DMS79 (cell line): ENCODE measurements at regions not wholly inside any gene's neighbourhood (a gene's known extent, or its start where the extent isn't known, plus 50 kb on each side); places are given as distances from the start of the nearest gene placed in this dataset.

Source experiments
- DNase-seq: peaks from one replicate; lab custom pipeline; 2025; lab: John Stamatoyannopoulos, UW

- DNase-seq: no peak
Measured at GRCh38 chr3:44092497-44092896, 149.2 kb upstream of the TOPAZ1 start.

GRCh38 chr3:44093531-44093930 lies 148.2 kb upstream of the TOPAZ1 start:
- DNase-seq: no peak

- no peak for DNase-seq
Measured at GRCh38 chr3:44098656-44099415, 142.8 kb upstream of the TOPAZ1 start.

DNA sequence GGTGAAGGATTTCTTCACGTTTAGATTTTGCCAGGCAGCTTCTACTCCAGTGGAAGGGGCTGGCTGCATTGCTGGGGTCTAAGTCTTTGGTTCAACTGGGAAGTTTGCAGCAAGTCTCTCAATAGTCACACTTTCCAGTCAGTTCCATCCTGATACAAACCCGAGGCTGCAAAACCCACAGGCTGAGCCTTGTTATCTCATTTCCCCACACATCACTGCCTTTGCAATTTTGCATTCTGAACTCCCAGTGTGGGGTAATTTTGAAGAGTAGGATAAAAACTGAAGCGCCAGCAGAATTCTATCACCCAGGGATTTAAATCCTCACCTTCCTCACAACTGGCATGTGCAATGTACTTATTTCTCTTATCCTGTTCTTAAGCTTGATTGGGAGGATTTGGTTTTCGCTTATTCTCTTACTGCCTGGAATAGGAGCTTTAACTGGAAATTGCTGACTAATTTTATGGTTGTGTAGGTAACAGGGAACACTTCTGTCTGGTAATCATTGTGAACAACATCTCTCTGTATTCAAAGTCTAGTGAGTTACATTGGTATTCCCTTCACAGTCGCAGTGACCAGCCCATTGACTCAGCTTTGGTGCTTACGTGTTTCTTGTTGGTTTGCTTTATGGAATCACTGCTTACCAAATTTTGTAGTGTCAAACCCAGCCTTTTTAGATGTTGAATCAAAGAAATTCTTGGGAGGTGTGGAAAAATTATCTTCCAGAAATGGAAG lies 142.0 kb upstream of the TOPAZ1 start:
- DNase-seq: no peak

GRCh38 chr3:44100298-44100695 lies 141.4 kb upstream of the TOPAZ1 start:
- DNase-seq: no peak

DNA sequence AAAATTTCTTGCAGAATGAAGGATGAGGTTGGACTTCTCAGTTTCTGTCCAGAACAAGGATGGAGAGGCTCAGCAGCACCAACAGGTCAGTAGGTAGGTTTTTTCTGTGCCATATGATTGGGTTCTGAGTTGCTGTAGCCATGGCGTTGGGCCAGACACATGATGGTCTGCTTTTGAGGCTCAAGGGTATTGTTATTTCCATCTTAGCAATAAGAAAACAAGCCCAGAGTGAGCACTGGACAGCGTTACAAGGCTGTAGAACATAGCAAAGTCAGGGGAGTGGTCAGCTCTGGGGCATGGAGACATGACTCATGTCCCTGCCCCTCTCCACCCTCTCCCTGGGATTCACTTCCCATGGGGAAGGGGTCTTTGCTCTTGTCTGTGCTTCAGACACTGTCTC lies 137.6 kb upstream of the TOPAZ1 start:
- no peak for DNase-seq

- no peak for DNase-seq
Measured at GRCh38 chr3:44104668-44105321, 136.9 kb upstream of the TOPAZ1 start.

DNA sequence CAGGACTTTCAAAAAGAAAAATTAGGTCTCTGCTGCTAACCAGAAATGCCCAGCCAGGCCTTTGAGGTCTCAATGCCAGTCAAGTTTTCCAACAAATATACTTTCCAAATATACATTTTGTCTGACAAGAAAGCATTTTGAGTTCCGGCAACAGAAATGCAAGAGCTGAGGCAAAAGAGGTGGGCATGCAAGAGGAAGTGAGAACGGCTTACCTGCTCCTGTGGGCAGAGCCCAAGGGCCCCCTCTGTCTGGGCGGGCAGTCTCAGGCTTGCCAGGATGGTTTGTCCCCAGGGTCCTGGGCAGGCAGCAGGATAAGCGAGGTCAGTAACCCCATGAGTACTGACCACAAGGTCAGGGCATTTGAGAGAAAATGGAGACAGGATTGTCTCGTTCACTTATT lies 136.1 kb upstream of the TOPAZ1 start:
- DNase-seq: no peak

DNA sequence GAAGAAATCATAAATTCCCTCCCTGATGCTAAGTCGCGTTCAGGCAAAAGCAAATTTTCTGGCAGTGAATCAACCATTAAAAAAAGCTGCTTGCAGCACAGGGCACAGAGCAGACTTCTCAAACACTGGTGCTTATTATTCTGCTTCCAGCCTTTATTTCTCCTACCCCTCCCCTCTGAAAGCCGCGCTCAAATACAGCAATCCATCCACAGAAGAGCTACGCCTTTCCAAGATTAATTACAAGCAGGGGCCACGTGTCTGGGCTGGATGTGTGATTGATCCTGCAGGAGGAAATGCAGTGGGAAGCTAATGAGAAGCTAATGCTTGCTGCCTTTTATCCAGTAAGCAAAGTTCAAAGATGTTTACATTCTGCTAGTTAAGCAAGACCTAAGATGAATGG lies 134.9 kb upstream of the TOPAZ1 start:
- DNase-seq: no peak

GRCh38 chr3:44108481-44108880 lies 133.2 kb upstream of the TOPAZ1 start:
- no peak for DNase-seq

- peak; percentile 56 for DNase-seq
Measured at GRCh38 chr3:44109771-44110361, 131.8 kb upstream of the TOPAZ1 start.

- DNase-seq: no peak
Measured at GRCh38 chr3:44110648-44111047, 131.0 kb upstream of the TOPAZ1 start.

- no peak for DNase-seq
Measured at GRCh38 chr3:44111482-44111881, 130.2 kb upstream of the TOPAZ1 start.

DNA sequence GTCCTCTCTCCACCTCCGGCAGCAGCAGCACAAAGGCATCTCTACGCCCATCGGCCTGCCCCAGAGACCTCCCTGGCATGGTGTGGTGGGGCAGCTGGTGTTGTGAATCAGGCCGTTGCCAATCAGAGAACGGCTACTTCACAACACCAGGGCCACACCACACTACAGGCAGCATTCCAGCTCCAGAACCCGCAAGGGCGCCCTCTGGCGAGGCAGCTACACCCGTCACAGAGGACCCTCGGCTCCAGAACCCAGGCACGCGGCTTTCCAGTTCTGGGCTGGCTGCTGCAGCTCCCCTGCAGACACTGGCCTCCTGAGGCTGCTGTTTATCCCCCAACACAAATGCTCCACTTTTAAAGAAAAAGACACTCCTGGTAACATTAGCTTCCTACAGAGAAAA lies 127.5 kb upstream of the TOPAZ1 start:
- DNase-seq: no peak

GRCh38 chr3:44117239-44117638 lies 124.4 kb upstream of the TOPAZ1 start:
- DNase-seq: no peak

GRCh38 chr3:44117736-44118135 lies 124.0 kb upstream of the TOPAZ1 start:
- no peak for DNase-seq

- no peak for DNase-seq
Measured at GRCh38 chr3:44120721-44121582, 120.7 kb upstream of the TOPAZ1 start.

- DNase-seq: no peak
Measured at GRCh38 chr3:44125246-44125645, 116.4 kb upstream of the TOPAZ1 start.

GRCh38 chr3:44125882-44126281 lies 115.8 kb upstream of the TOPAZ1 start:
- DNase-seq: no peak

DNA sequence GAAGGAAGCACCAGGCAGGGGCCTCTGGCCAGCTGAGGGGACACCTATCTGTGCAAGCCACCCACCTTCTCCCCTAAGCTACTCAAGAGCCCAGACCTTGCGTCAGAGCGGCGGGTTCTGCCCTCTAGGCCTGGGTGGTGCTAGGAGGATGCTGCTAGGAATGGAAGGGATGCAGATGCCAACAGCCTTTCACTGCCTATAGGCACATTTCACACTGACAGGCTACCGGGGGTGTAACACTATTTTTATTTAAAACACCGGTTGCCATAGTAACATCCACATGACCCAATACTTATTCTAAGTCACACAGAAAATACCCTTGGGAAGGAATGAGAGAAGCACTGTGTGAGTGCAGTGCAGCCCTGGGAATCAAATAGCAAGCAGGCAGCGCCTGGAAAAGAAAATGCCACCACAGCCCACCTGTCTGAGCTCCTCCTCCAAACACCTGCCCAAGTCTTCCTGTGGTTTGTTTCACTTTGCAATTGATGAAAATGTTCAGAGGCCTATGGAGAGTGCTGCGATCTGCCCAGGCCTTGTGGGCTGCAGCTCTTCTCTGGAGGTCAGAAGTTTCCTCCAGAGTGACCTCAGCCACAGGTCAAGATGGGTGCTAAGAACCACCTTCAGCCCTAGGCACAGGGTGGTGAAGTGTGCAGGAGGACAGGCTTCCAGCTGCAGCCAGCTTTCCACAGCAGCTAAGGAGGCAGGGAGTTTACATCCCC lies 113.5 kb upstream of the TOPAZ1 start:
- DNase-seq: no peak

GRCh38 chr3:44130249-44130648 lies 111.4 kb upstream of the TOPAZ1 start:
- DNase-seq: no peak
